Stomach smooth muscle (tissue), 2 donors: ENCODE measurements at regions not wholly inside any gene's neighbourhood (a gene's known extent, or its start where the extent isn't known, plus 50 kb on each side); places are given as distances from the start of the nearest gene placed in this dataset.

ENCODE experiments used
- H3K27ac ChIP-seq: one replicate; pipeline ENCODE4 v1.7.0; 2013; ENCODE audit warnings: mild to moderate bottlenecking, low read length, inconsistent platforms
- H3K27me3 ChIP-seq, 2 donors: one replicate each; pipeline ENCODE4 v1.7.0; 2013; ENCODE audit warnings: low read length in 2 of 2; ENCODE audit not compliant: insufficient read depth in 2 of 2, control insufficient read depth in 1 of 2
- H3K36me3 ChIP-seq, 2 donors: one replicate each; pipeline ENCODE4 v1.7.0; 2013; ENCODE audit warnings: low read length in 2 of 2; ENCODE audit not compliant: control insufficient read depth in 2 of 2, insufficient read depth in 2 of 2
- H3K4me1 ChIP-seq: one replicate; pipeline ENCODE4 v1.7.0; 2013; ENCODE audit warnings: low read length; ENCODE audit not compliant: control insufficient read depth, insufficient read depth
- H3K4me3 ChIP-seq, 2 donors: one replicate each; pipeline ENCODE4 v1.7.0; 2013; ENCODE audit warnings: low read length in 2 of 2
- H3K9ac ChIP-seq, 2 donors: one replicate each; pipeline ENCODE4 v1.7.0; 2013; ENCODE audit warnings: low read length in 2 of 2, mild to moderate bottlenecking in 1 of 2
- H3K9me3 ChIP-seq, 2 donors: one replicate each; pipeline ENCODE4 v1.7.0; 2013; ENCODE audit warnings: low read length in 2 of 2; ENCODE audit not compliant: control insufficient read depth in 2 of 2
- donor health status: healthy.
- donor health status: Pancreatic carcinoma.

- Histone ChIP-seq H3K9ac (no peak overlapping the region), H3K4me1 (no peaks in the 10 kb centered on the region), H3K27ac (no peak overlapping the region), H3K9me3 (no peaks in the 10 kb centered on the region), H3K4me3 (no peak overlapping the region), H3K36me3 (no peaks in the 10 kb centered on the region), H3K27me3 (no peaks in the 10 kb centered on the region)
Observed at GRCh38 chr14:71833476-71833875, 98.8 kb upstream of the RGS6 start.

GRCh38 chr14:71834284-71835204 lies 97.7 kb upstream of the RGS6 start:
- Histone ChIP-seq H3K9ac (no peak overlapping the region), H3K4me3 (no peak overlapping the region), H3K27ac (no peak overlapping the region), H3K9me3 (no peaks in the 10 kb centered on the region), H3K4me1 (no peaks in the 10 kb centered on the region), H3K36me3 (no peaks in the 10 kb centered on the region), H3K27me3 (no peaks in the 10 kb centered on the region)

GRCh38 chr14:71852181-71852580 lies 80.0 kb upstream of the RGS6 start:
- H3K9ac ChIP-seq = no peak overlapping the region
- peaks cover 0 to 3% of the 10 kb centered on the region in 2 donors for H3K9me3 ChIP-seq
- no peak overlapping the region for H3K4me3 ChIP-seq
- H3K4me1 ChIP-seq = no peaks in the 10 kb centered on the region
- H3K36me3 ChIP-seq = no peaks in the 10 kb centered on the region
- H3K27ac ChIP-seq = no peak overlapping the region
- no peaks in the 10 kb centered on the region for H3K27me3 ChIP-seq

- Histone ChIP-seq H3K36me3 (no peaks in the 10 kb centered on the region), H3K4me3 (no peak overlapping the region), H3K4me1 (no peaks in the 10 kb centered on the region), H3K9me3 (peaks cover 0 to 3% of the 10 kb centered on the region in 2 donors), H3K27me3 (no peaks in the 10 kb centered on the region), H3K9ac (no peak overlapping the region), H3K27ac (no peak overlapping the region)
Observed at GRCh38 chr14:71855399-71856036, 76.7 kb upstream of the RGS6 start.

- Histone ChIP-seq H3K36me3 (no peaks in the 10 kb centered on the region), H3K27ac (no peak overlapping the region), H3K9ac (no peak overlapping the region), H3K4me3 (no peak overlapping the region), H3K9me3 (peaks cover 0 to 3% of the 10 kb centered on the region in 2 donors), H3K27me3 (no peaks in the 10 kb centered on the region), H3K4me1 (no peaks in the 10 kb centered on the region)
Observed at GRCh38 chr14:71856199-71856919, 75.9 kb upstream of the RGS6 start.

- Histone ChIP-seq H3K27me3 (no peaks in the 10 kb centered on the region), H3K36me3 (no peaks in the 10 kb centered on the region), H3K4me1 (no peaks in the 10 kb centered on the region), H3K9me3 (no peaks in the 10 kb centered on the region), H3K27ac (no peak overlapping the region), H3K4me3 (no peak overlapping the region), H3K9ac (no peak overlapping the region)
Observed at GRCh38 chr14:71863049-71863448, 69.2 kb upstream of the RGS6 start.

- Histone ChIP-seq H3K27me3 (no peaks in the 10 kb centered on the region), H3K4me3 (no peak overlapping the region), H3K9ac (no peak overlapping the region), H3K9me3 (no peaks in the 10 kb centered on the region), H3K36me3 (no peaks in the 10 kb centered on the region), H3K27ac (no peak overlapping the region), H3K4me1 (no peaks in the 10 kb centered on the region)
Observed at GRCh38 chr14:71863766-71864165, 68.5 kb upstream of the RGS6 start.
